T follicular helper cell (primary cell): ENCODE measurements at regions not wholly inside any gene's neighbourhood (a gene's known extent, or its start where the extent isn't known, plus 50 kb on each side); places are given as distances from the start of the nearest gene placed in this dataset.

Source experiments
- DNase-seq: peaks from one replicate; pipeline ENCODE4 v3.0.0-alpha.2; 2020; ENCODE audit warnings: low read depth

- no peak for DNase-seq
Observed at GRCh38 chr2:13536941-13537340, 820.2 kb downstream of the TRIB2 start.

- no peak for DNase-seq
Observed at GRCh38 chr2:13537771-13538349, 821.1 kb downstream of the TRIB2 start.

- DNase-seq: no peak
Observed at GRCh38 chr2:13539296-13539695, 822.6 kb downstream of the TRIB2 start.

DNA sequence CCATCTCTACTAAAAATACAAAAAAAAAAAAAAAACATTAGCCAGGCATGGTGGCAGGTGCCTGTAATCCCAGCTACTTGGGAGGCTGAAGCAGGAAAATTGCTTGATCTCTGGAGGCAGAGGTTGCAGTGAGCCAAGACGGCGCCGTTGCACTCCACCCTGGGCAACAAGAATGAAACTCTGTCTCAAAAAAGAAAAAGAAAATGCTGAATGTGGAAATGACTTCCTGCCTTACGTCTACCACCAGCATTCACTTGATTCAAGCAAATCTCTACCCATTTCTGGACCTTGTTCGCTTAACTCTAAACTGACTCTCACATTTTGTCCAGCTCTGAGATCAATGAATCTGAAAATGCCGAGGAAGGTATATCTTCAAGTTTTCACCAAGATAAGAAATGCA lies 825.3 kb downstream of the TRIB2 start:
- DNase-seq: no peak

GRCh38 chr2:13542642-13543041 lies 825.9 kb downstream of the TRIB2 start:
- no peak for DNase-seq

DNA sequence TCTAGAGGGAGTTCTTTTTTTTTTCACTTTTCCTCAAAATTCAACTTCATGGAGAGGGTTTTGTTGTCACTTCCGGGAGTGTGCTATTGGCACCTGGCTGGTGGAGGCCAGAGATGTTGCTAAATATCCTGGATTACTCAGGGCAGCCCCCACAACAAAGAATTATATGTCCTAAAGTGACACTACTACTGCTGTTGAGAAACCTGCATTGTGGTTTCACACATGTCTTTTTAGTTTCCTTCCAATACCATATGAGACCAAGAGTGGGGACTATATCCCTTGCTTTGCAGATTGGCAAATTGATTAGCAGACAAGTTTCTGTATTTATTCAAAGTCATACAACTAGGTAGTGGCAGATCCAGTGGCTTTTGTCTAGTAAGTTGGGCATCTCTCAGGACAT lies 826.8 kb downstream of the TRIB2 start:
- no peak for DNase-seq

DNA sequence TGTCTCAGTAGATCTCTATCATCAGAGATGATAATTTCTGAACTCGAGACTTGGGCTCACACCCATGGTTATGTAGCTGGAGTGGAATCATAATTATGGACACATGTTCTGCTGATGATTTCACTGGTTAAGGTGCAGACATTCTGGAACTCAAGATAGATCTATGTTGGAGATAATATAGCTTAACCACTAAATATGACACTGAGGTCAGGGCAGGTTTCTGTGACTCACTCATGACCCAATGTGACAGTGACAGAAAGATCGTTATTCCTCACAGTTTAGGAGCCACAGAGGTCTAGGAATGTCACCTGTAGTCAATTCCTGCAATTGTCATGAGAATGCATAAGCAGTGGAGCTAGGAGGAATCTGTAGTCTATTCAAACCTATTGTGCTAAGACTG lies 828.6 kb downstream of the TRIB2 start:
- no peak for DNase-seq

DNA sequence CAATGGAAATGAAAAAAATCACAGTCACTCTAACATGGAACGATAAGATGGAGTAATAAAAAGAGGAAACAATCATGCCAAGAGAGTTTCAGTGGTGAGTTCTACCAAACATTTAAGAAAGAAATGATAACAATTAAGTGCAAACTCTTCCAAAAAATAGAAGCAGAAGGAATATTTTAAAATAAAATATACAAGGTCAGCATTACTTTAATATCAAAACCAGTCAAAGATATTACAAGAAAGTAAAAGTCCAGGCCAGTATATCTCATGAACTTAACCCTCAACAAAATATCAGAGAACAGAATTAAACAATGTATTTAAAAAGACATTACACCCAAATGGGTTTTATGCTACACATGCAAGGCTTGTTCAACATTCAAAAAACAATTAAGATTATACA lies 829.4 kb downstream of the TRIB2 start:
- DNase-seq: no peak

GRCh38 chr2:13550285-13551231 lies 833.8 kb downstream of the TRIB2 start:
- DNase-seq: no peak

- no peak for DNase-seq
Observed at GRCh38 chr2:13558368-13558767, 841.6 kb downstream of the TRIB2 start.

- no peak for DNase-seq
Observed at GRCh38 chr2:13560322-13560721, 843.6 kb downstream of the TRIB2 start.

GRCh38 chr2:13572466-13572865 lies 855.7 kb downstream of the TRIB2 start:
- DNase-seq: no peak

DNA sequence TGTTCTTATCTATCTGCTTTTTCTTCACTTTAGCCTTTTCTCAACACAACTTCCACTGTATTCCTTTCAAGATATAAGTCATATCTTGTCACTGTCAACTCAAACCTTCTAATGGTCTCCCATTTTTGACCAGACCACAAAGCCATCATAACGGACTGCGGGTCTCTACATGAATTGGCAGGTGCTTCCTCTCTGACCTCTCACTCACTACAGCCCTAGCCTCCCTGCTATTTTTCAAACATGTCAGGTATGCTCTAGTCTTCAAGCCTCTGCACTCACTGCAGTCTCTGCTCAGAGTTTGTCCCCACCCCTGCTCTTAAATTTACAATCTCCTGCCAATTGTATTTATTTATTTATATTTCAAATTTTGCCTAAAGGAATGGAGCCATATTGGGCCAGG lies 858.1 kb downstream of the TRIB2 start:
- no peak for DNase-seq

GRCh38 chr2:13576406-13577036 lies 859.8 kb downstream of the TRIB2 start:
- no peak for DNase-seq

DNA sequence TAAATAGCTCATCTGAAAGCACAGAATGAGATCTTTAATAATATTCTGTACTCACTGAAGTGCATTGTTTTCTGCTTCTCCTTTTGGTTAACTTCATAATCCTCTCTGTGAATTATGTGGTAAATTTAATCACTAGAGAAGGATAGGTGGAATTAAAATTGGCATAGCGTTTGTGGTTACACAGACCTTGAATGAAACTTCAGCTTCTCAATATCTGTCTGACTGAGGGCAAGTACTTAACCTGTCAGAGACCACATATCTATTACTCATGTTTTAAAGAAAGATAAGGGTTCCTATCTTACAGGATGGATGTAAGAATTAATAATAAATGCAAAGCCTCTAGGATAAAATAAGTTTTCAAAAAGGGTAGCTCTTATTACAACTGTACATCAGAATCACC lies 861.8 kb downstream of the TRIB2 start:
- DNase-seq: no peak

DNA sequence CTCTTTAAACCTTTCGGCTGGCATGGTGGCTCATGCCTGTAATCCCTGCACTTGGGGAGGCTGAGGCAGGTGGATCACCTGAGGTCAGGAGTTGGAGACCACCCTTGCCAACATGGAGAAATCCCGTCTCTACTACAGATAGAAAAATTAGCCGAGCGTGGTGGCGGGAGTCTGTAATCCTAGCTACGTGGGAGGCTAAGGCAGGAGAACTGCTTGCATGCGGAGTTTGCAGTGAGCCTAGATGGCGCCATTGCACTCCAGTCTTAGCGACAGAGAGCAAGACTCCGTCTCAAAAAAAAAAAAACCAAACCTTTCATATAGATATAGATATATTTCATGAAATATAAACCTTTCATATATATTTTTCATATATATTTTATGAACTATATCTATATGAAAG lies 864.7 kb downstream of the TRIB2 start:
- no peak for DNase-seq

- DNase-seq: no peak
Observed at GRCh38 chr2:13583609-13584008, 866.9 kb downstream of the TRIB2 start.

- no peak for DNase-seq
Observed at GRCh38 chr2:13584020-13584419, 867.3 kb downstream of the TRIB2 start.

GRCh38 chr2:13585732-13586131 lies 869.0 kb downstream of the TRIB2 start:
- no peak for DNase-seq

DNA sequence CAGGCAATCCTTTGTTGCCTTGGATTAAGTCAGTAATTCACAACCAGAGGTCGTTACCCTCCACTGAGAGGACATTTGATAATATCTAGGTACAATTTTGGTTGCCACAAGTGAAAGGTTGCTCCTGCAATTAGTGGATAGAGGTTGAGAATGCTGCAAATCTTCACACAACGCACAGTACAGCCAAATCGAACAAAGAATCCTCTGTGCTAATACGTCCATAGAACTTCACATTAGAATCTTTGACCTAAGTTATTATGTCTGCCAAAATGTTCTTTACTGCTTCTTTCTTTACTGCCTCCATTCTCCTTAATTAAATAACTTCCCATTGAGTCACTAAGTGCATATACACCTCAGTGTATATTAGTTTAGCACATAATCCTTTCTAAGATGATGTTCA lies 879.5 kb downstream of the TRIB2 start:
- no peak for DNase-seq

- DNase-seq: no peak
Observed at GRCh38 chr2:13597176-13597575, 880.4 kb downstream of the TRIB2 start.

DNA sequence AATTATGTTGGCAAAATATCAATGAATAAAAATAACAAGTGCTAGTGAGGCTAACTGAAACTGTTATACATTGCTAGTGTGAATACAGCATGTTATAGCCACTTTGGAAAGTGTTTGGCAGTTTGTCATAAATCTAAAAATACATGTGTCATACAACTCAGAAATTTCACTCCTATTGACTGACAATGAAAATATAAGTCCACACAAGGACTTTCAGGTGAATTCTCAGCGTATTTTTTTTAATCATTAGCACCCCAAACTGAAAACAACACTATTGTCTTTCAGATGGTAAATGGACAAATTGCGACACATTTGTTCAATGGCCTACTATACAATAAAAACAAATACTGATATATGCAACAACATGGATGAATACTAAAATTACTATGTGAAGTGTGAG lies 884.8 kb downstream of the TRIB2 start:
- DNase-seq: no peak
